K562 (cell line): ENCODE measurements at regions not wholly inside any gene's neighbourhood (a gene's known extent, or its start where the extent isn't known, plus 50 kb on each side); places are given as distances from the start of the nearest gene placed in this dataset.

Experiments used
- ATAC-seq: fragments of 200-7000 bp; cut with Tn5 transposase; 3 replicates; pipeline ENCODE4 v1.9.1; 2020; ENCODE audit warnings: moderate library complexity
- BruUV-seq: library from RNA; stranded (reverse); fragments of 400-500 nt; replicated peaks from 2 replicates; lab custom pipeline; 2021; lab: Mats Ljungman, UMichigan
- CTCF ChIA-PET: fragments of 300-600 bp; formaldehyde crosslinking; extraction: SDS; loops from one replicate; lab custom pipeline; 2021; ENCODE audit warnings: low intra/inter-chr PET ratio; lab: Yijun Ruan, JAX
- POLR2A ChIA-PET: fragments of 300-600, 350-650 bp; sonication (Branson Sonifier 250); formaldehyde crosslinking; extraction: SDS; loops from one replicate; lab custom pipeline; 2021; ENCODE audit warnings: antibody characterized with exemption, inconsistent platforms; lab: Yijun Ruan, JAX
- DNase-seq, 4 experiments: peaks; one replicate each; pipeline versions ENCODE4 v3.0.0 to v3.0.0-alpha.2; 2011 to 2018; ENCODE audit warnings: low spot score in 3 of 4, mixed read lengths in 3 of 4; ENCODE audit errors: extremely low read depth in 1 of 4
- FAIRE-seq: peaks from 2 replicates; lab custom pipeline; 2011; peaks lifted over from hg19 to GRCh38; lab: Jason Lieb, UNC
- H2AFZ ChIP-seq: 2 replicates; pipeline ENCODE4 v1.6.0; 2011; ENCODE audit warnings: low read depth, low read length, control low read depth, inconsistent platforms
- H3K27ac ChIP-seq: fragments of 200-600 bp; 3 replicates; pipeline ENCODE4 v1.8.0; 2011; ENCODE audit warnings: low read depth, mild to moderate bottlenecking, control low read depth, inconsistent platforms, low read length, moderate library complexity, mixed read lengths; ENCODE audit errors: extremely low read depth
- H3K27me3 ChIP-seq, 2 experiments: fragments of 300-600 bp in 1 of 2; 2 replicates in 1 of 2; 3 replicates in 1 of 2; pipeline versions ENCODE4 v1.6.0 to v1.8.0; 2011; ENCODE audit warnings: inconsistent platforms in 2 of 2, low read length in 2 of 2, mild to moderate bottlenecking in 1 of 2, mixed read lengths in 1 of 2, moderate library complexity in 1 of 2; ENCODE audit not compliant: control insufficient read depth in 2 of 2, insufficient read depth in 2 of 2
- H3K36me3 ChIP-seq: fragments of 300-600 bp; 3 replicates; pipeline ENCODE4 v1.8.0; 2011; ENCODE audit warnings: mild to moderate bottlenecking, low read length, inconsistent platforms; ENCODE audit not compliant: control insufficient read depth, insufficient read depth
- H3K4me1 ChIP-seq, 2 experiments: fragments of 200-600 bp in 1 of 2; replicated peaks in 1 of 2; 2 replicates in 1 of 2; 3 replicates in 1 of 2; pipeline versions ENCODE4 v1.5.1 to v1.8.0; 2011; ENCODE audit warnings: inconsistent platforms in 2 of 2, low read length in 2 of 2, mild to moderate bottlenecking in 1 of 2, mixed read lengths in 1 of 2, moderate library complexity in 1 of 2; ENCODE audit not compliant: control insufficient read depth in 2 of 2, insufficient read depth in 2 of 2
- H3K4me2 ChIP-seq: 2 replicates; pipeline ENCODE4 v1.6.1; 2011; ENCODE audit warnings: low read length, control low read depth, inconsistent platforms, mixed read lengths; ENCODE audit not compliant: insufficient read depth
- H3K4me3 ChIP-seq: fragments of 200-600 bp; sonication (generic), shearing (Covaris generic); 2 replicates; pipeline ENCODE4 v1.5.1; 2016; ENCODE audit warnings: control low read depth, inconsistent platforms
- H3K79me2 ChIP-seq: fragments of 200-600 bp; 3 replicates; pipeline ENCODE4 v1.8.0; 2011; ENCODE audit warnings: low read length, inconsistent platforms; ENCODE audit not compliant: control insufficient read depth, insufficient read depth
- H3K9ac ChIP-seq, 2 experiments: 2 replicates each; pipeline versions ENCODE4 v1.6.0 to v1.6.1; 2011; ENCODE audit warnings: low read depth in 2 of 2, low read length in 2 of 2, control low read depth in 1 of 2, inconsistent platforms in 1 of 2, mild to moderate bottlenecking in 1 of 2, mixed read lengths in 1 of 2; ENCODE audit not compliant: insufficient read depth in 1 of 2
- H3K9me1 ChIP-seq: one replicate; pipeline ENCODE4 v1.6.0; 2011; ENCODE audit warnings: inconsistent platforms, mild to moderate bottlenecking, low read length, moderate library complexity; ENCODE audit not compliant: control insufficient read depth, insufficient read depth
- H3K9me3 ChIP-seq: replicated peaks from 2 replicates; pipeline ENCODE4 v1.5.1; 2011; ENCODE audit warnings: low read depth, low read length, inconsistent platforms; ENCODE audit not compliant: control insufficient read depth, insufficient read depth
- H4K20me1 ChIP-seq: replicated peaks from 2 replicates; pipeline ENCODE4 v1.6.1; 2011; ENCODE audit warnings: low read length, inconsistent platforms, mixed read lengths; ENCODE audit not compliant: control insufficient read depth, insufficient read depth
- BMI1 ChIP-seq: fragments of 150-350 bp; IDR thresholded peaks from 2 replicates; pipeline ENCODE4 v1.6.1; 2014; ENCODE audit warnings: low read length
- CREM ChIP-seq: IDR thresholded peaks from 2 replicates; pipeline ENCODE4 v1.6.1; 2014; ENCODE audit warnings: antibody characterized with exemption, low read depth
- DDX20 ChIP-seq: fragments of 450-650 bp; IDR thresholded peaks from 2 replicates; pipeline ENCODE4 v1.6.1; 2016; ENCODE audit warnings: missing genetic modification characterization, low read depth, mild to moderate bottlenecking, missing compliant biosample characterization, moderate library complexity
- FOXO4 ChIP-seq: fragments of 450-650 bp; formaldehyde crosslinking; IDR thresholded peaks from 2 replicates; pipeline ENCODE4 v1.4.0; 2020; ENCODE audit warnings: mild to moderate bottlenecking, moderate library complexity
- HEY1 ChIP-seq: fragments of 250-450 bp; sonication (Bioruptor Pico); IDR thresholded peaks from 2 replicates; pipeline ENCODE4 v1.5.0; 2020; ENCODE audit warnings: mild to moderate bottlenecking, moderate library complexity, borderline replicate concordance
- NCOR1 ChIP-seq: fragments of 450-650 bp; IDR thresholded peaks from 2 replicates; pipeline ENCODE4 v1.6.1; 2016; ENCODE audit warnings: mild to moderate bottlenecking, moderate library complexity
- NFRKB ChIP-seq: fragments of 450-650 bp; IDR thresholded peaks from 2 replicates; pipeline ENCODE4 v1.6.1; 2016; ENCODE audit warnings: low read depth
- PTRF ChIP-seq: fragments of 450-650 bp; IDR thresholded peaks from 2 replicates; pipeline ENCODE4 v1.6.1; 2016; ENCODE audit warnings: mild to moderate bottlenecking, missing genetic modification characterization, missing compliant biosample characterization
- SNIP1 ChIP-seq: fragments of 450-650 bp; IDR thresholded peaks from 2 replicates; pipeline ENCODE4 v1.7.1; 2017; ENCODE audit warnings: low read depth, mild to moderate bottlenecking
- THRB ChIP-seq: fragments of 450-650 bp; formaldehyde crosslinking; conservative IDR thresholded peaks from 2 replicates; pipeline ENCODE4 v1.4.0; 2022; ENCODE audit warnings: mild to moderate bottlenecking, missing genetic modification characterization
- WGBS: fragments of 100-300 bp; shearing (Covaris generic); methylation state at CpG from one replicate; pipeline ENCODE4 v1.1.6; 2016; ENCODE audit warnings: low coverage, mixed read lengths; ENCODE audit not compliant: insufficient coverage; ENCODE audit errors: missing lambda C conversion rate; 5-methylcytosine and 5-hydroxymethylcytosine counted together
- in situ Hi-C: fragments of 300-500 bp; cut with MboI; formaldehyde crosslinking; loops from 4 replicates; pipeline ENCODE4 v1.15.0; 2018; ENCODE audit warnings: inconsistent platforms, mixed read lengths
- intact Hi-C: fragments of 100-400 bp; cut with micrococcal nuclease; formaldehyde crosslinking; loops from 2 replicates; pipeline ENCODE4 v1.14.2; 2022

GRCh38 chr2:217060516-217060915 is 200.7 kb upstream of the TNP1 start:
- Histone ChIP-seq H3K27ac (no peak overlapping the region), H3K4me3 (no peak overlapping the region), H3K9me1 (peaks cover 3% of the 10 kb centered on the region), H2AFZ (no peak overlapping the region), H3K36me3 (no peaks in the 10 kb centered on the region), H3K9ac (no peak overlapping the region), H3K4me1 (peaks cover 0 to 27% of the 10 kb centered on the region in 2 experiments; a peak in 2 of 5 replicates), H4K20me1 (no peaks in the 10 kb centered on the region), H3K79me2 (no peaks in the 10 kb centered on the region), H3K27me3 (no peaks in the 10 kb centered on the region), H3K4me2 (no peak overlapping the region), H3K9me3 (no peaks in the 10 kb centered on the region)
- in situ Hi-C loops: no loop called here
- BruUV-seq: no TSS peak
- TF ChIP-seq FOXO4 (CRISPR knock-in tag) (no peak), HEY1 (CRISPR knock-in tag) (no peak), NCOR1 (no peak), BMI1 (no peak), NFRKB (no peak), THRB (CRISPR knock-in tag) (no peak), SNIP1 (no peak), CREM (no peak), PTRF (tag) (no peak), DDX20 (tag) (no peak)
- FAIRE-seq (no peak), ATAC-seq (no peak), DNase-seq (no peak)
- ChIA-PET CTCF (interaction anchor here (0.7 kb wide), 1 partner anchor 283 kb away, joined by 3 read pairs; no protein-coding TSS in a partner anchor), POLR2A (no interaction called here)
- WGBS: 50% methylated on average over 2 of the region's 2 CpGs
- intact Hi-C loops: loop anchor here (5.0 kb wide), 2 partner anchors 47 to 102 kb away; no protein-coding TSS in a partner anchor
